Breast epithelium (tissue), 4 donors: ENCODE measurements at regions not wholly inside any gene's neighbourhood (a gene's known extent, or its start where the extent isn't known, plus 50 kb on each side); places are given as distances from the start of the nearest gene placed in this dataset.

Experiments
- DNase-seq, 2 donors: peaks; one replicate each; pipeline ENCODE4 v3.0.0-alpha.2; 2019; ENCODE audit warnings: low spot score in 2 of 2
- H3K27ac ChIP-seq, 2 donors: fragments of 200-600 bp; sonication (generic) in 1 of 2; one replicate each; pipeline ENCODE4 v1.5.1; 2016 to 2019; ENCODE audit warnings: mild to moderate bottlenecking in 1 of 2
- H3K27me3 ChIP-seq, 2 donors: fragments of 200-600 bp; sonication (generic) in 1 of 2; one replicate each; pipeline versions ENCODE4 v1.5.1 to v1.6.0; 2017 to 2019; ENCODE audit warnings: control low read depth in 1 of 2, mild to moderate bottlenecking in 1 of 2
- H3K36me3 ChIP-seq: fragments of 200-600 bp; one replicate; pipeline ENCODE4 v1.5.1; 2019
- H3K4me1 ChIP-seq, 2 donors: fragments of 200-600 bp; sonication (generic); one replicate each; pipeline ENCODE4 v1.5.1; 2016 to 2019; ENCODE audit warnings: control low read depth in 1 of 2
- H3K4me3 ChIP-seq, 3 donors: fragments of 200-600 bp; sonication (generic); 1 replicate in 2 of 3; 2 replicates in 1 of 3; pipeline ENCODE4 v1.5.1; 2016 to 2019; ENCODE audit warnings: mild to moderate bottlenecking in 3 of 3, moderate library complexity in 2 of 3
- H3K9me3 ChIP-seq, 2 donors: fragments of 200-600 bp; sonication (generic) in 1 of 2; one replicate each; pipeline ENCODE4 v1.5.1; 2016 to 2019; ENCODE audit warnings: control low read depth in 1 of 2
- POLR2A ChIP-seq: fragments of 450-650 bp; IDR thresholded peaks from one replicate; pipeline ENCODE4 v1.6.1; 2016; ENCODE audit warnings: antibody characterized with exemption, mild to moderate bottlenecking, moderate library complexity
- POLR2AphosphoS5 ChIP-seq, 3 donors: sonication (generic); formaldehyde crosslinking; IDR thresholded peaks; one replicate each; pipeline ENCODE4 v1.6.1; 2017; ENCODE audit warnings: antibody characterized with exemption in 3 of 3
- intact Hi-C: fragments of 100-400 bp; cut with DNase I; formaldehyde crosslinking; loops from one replicate; pipeline ENCODE4 v1.15.1; 2023; ENCODE audit warnings: low total_unique reads
- TF ChIP-seq, protein P1 (sequence below), 3 donors: fragments of 450-650 bp; IDR thresholded peaks; one replicate each; pipeline ENCODE4 v1.5.1; 2016 to 2017; ENCODE audit warnings: antibody characterized with exemption in 3 of 3, mild to moderate bottlenecking in 3 of 3, moderate library complexity in 3 of 3

DNA sequence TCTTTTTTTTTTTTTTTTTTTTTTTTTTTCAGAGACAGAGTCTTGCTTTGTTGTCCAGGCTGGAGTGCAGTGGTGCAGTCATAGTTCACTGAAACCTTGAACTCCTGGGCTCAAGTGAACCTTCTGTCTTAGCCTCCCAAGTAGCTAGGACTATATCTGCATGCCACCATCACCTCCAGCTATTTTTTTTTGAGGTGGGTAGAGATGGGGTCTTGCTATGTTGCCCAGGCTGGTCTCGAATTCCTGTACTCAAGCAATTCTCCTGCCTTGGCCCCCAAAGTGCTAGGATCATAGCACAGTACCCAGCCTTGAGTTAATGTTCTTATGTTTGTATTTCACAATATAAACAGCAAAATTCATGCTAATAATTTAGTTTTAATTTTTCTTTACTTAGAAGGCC is 62.9 kb upstream of the IGFBP2 start:
- no peak for DNase-seq
- no peak overlapping the region for H3K27ac ChIP-seq
- no peaks in the 10 kb centered on the region for H3K9me3 ChIP-seq
- H3K4me3 ChIP-seq = no peak overlapping the region
- no peaks in the 10 kb centered on the region for H3K4me1 ChIP-seq
- no peaks in the 10 kb centered on the region for H3K36me3 ChIP-seq
- intact Hi-C loops = no loop called here
- TF ChIP-seq POLR2AphosphoS5 (IDR thresholded peaks at IDR 0.05) (no peak), POLR2A (no peak)
- TF ChIP-seq, protein P1, sequence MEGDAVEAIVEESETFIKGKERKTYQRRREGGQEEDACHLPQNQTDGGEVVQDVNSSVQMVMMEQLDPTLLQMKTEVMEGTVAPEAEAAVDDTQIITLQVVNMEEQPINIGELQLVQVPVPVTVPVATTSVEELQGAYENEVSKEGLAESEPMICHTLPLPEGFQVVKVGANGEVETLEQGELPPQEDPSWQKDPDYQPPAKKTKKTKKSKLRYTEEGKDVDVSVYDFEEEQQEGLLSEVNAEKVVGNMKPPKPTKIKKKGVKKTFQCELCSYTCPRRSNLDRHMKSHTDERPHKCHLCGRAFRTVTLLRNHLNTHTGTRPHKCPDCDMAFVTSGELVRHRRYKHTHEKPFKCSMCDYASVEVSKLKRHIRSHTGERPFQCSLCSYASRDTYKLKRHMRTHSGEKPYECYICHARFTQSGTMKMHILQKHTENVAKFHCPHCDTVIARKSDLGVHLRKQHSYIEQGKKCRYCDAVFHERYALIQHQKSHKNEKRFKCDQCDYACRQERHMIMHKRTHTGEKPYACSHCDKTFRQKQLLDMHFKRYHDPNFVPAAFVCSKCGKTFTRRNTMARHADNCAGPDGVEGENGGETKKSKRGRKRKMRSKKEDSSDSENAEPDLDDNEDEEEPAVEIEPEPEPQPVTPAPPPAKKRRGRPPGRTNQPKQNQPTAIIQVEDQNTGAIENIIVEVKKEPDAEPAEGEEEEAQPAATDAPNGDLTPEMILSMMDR (IDR thresholded peaks at IDR 0.05) = no peak
- H3K27me3 ChIP-seq = no peaks in the 10 kb centered on the region

DNA sequence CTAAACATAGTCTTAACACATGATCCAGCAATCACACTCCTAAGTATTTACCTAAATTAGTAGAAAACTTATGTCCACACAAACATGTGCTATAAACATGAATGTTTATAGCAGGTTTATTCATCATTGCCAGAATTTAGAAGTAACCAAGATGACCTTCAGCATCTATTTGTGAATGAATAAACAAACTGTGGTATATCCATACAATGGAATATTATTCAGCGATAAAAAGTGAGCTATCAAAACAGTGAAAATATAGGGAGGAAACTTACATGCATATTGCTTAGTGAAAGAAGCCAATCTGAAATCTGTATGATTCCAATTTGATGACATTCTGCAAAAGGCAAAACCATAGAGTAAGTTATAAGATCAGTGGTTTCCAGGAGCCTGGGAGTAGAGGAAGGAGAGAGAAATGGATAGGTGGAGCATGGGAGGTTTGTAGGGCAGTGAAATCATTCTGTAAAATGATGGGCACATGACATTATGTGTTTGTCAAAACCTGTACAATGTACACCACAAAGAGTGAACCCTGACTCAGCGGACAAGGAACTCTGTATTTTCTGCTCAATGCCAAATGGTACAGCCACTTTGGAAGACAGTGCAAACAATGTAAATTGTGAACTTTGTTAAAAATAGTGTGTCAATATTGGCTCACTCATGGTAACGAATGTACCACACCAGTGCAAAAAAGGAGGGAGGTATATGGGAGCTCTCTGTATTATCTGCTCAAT is 61.9 kb upstream of the IGFBP2 start:
- H3K27me3 ChIP-seq = no peaks in the 10 kb centered on the region
- DNase-seq = no peak
- no peaks in the 10 kb centered on the region for H3K4me1 ChIP-seq
- intact Hi-C loops = no loop called here
- H3K36me3 ChIP-seq = no peaks in the 10 kb centered on the region
- no peak overlapping the region for H3K27ac ChIP-seq
- H3K9me3 ChIP-seq = no peaks in the 10 kb centered on the region
- H3K4me3 ChIP-seq = no peak overlapping the region
- no peak for TF ChIP-seq POLR2A
- TF ChIP-seq POLR2AphosphoS5 (IDR thresholded peaks at IDR 0.05) = no peak
- TF ChIP-seq, protein P1 (IDR thresholded peaks at IDR 0.05) = no peak

DNA sequence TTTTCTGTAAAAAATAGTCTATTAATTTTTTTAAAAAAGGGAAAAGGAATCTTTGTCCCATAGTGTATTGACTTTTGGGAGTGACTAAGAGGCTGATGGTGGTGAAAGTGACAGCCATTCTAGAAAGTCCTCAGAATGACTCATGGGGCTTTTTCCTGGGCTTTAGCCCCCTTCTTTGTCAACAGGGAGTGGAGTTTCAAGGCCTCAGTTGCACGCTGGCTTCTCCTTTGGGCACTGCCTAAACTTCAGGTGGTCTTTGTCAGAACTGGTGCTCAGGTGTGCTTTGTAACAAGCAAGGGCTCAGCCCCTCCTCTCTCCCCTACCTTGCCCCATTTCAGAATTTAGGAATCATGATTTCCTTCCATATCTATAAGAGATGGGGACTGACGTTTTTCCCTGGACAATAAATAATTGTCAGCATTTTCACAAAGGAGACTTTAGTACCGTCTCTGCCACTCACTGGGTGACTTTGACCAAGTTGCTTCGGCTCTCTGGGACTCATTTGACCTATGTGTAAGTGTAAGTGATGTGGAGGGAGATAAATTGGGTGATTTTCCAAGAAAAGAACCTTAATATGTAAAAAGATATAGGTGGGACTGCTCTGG is 61.2 kb upstream of the IGFBP2 start:
- H3K27ac ChIP-seq = peak overlapping the region; percentile 42 to 52
- no peaks in the 10 kb centered on the region for H3K4me1 ChIP-seq

DNA sequence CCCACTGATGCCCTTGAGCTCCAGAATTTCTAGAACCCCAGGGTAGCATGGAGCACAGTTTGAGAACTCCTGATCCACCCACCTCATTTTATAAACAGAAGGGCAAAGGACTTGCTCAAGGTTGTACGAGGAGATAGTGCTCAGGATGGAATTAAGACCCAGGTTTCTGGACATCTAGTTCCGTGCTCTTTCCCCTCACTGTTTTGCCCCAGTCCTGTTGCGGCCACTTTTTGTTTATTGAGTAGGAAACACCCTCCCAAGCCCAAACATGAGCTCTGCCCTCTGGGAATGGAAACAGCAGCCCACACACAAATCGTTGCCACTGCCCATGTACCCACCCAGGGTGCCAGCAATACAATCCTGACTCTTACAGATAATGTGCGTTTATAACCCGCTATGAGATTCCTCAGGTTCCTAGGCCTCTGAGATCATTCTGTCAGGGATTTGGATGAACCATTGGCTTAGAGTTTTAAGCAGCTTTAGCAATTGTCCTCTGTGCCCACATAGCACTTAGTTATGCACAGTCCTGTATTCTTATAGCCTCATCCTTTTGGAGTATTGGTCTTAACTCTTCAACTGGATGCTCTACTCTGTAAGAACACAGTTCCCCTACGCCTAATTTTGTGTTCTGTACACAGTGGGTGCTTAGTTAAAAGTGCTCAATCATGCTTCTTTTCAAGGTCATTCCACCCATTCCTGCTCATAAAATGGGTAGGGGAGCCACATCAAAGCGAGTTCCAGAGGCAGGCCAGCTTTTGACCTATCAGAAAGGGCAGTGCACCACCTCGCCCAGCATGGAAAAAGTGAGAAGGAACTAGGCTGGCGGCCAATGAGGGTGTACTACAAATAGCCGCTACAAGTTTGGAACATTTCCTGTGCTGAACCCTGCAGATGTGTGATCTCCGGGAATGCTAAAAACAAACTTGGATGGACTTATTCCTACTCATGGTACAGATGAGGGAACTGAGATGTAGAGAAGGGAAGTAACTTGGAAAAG is 60.3 kb upstream of the IGFBP2 start:
- Histone ChIP-seq H3K4me3 (no peak overlapping the region), H3K9me3 (no peaks in the 10 kb centered on the region), H3K27me3 (no peaks in the 10 kb centered on the region), H3K27ac (peak overlapping the region; percentile 42 to 59), H3K36me3 (no peaks in the 10 kb centered on the region), H3K4me1 (no peaks in the 10 kb centered on the region)
- intact Hi-C loops = no loop called here
- TF ChIP-seq, protein P1 (IDR thresholded peaks at IDR 0.05) = no peak
- peak in 2 of 3 donors; percentile 63 to 65 for TF ChIP-seq POLR2AphosphoS5 (IDR thresholded peaks at IDR 0.05)
- no peak for TF ChIP-seq POLR2A
- DNase-seq = peak in 1 of 2 donors; percentile 50

More for the DNA sequence above, 61.2 kb upstream of the IGFBP2 start:
- Histone ChIP-seq H3K36me3 (no peaks in the 10 kb centered on the region), H3K4me3 (no peak overlapping the region), H3K27me3 (no peaks in the 10 kb centered on the region), H3K9me3 (no peaks in the 10 kb centered on the region)
- intact Hi-C loops = no loop called here
- DNase-seq = no peak
- TF ChIP-seq POLR2AphosphoS5 (IDR thresholded peaks at IDR 0.05) (no peak), POLR2A (no peak)
- TF ChIP-seq, protein P1 (IDR thresholded peaks at IDR 0.05) = no peak
